Fibroblast of villous mesenchyme (primary cell): ENCODE measurements at regions not wholly inside any gene's neighbourhood (a gene's known extent, or its start where the extent isn't known, plus 50 kb on each side); places are given as distances from the start of the nearest gene placed in this dataset.

ENCODE experiments used
- DNase-seq: peaks from one replicate; pipeline ENCODE4 v3.0.0-alpha.2; 2010; ENCODE audit warnings: low read depth
- H3K4me3 ChIP-seq: 2 replicates; pipeline ENCODE4 v1.5.1; 2011; ENCODE audit warnings: low read depth, mild to moderate bottlenecking, low read length
- TF ChIP-seq, protein P1 (sequence below): IDR thresholded peaks from 2 replicates; pipeline ENCODE4 v1.5.1; 2012; ENCODE audit warnings: low read depth, mild to moderate bottlenecking, low read length; ENCODE audit not compliant: insufficient read depth

DNA sequence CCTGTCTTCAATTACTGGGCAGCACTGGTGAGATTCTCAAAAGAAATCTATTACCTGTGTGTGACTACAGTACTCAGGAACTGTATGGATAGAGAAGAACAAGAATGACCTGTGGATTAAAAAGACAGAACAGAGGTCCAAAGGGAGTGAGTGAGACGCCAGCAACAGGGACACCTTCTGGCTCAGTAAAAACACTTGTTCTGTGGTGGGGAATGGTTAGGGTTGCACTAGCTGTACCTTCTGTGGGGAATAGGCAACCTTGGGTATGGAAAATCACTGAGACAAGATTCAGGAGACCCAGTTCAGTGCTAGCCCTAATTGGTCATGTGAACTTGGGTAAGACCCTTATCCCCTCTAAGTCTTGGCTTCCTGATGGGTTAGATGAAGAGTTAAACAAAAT lies 986.0 kb downstream of the TSN start:
- DNase-seq, result no peak
- no peak overlapping the region for H3K4me3 ChIP-seq
- TF ChIP-seq, protein P1, sequence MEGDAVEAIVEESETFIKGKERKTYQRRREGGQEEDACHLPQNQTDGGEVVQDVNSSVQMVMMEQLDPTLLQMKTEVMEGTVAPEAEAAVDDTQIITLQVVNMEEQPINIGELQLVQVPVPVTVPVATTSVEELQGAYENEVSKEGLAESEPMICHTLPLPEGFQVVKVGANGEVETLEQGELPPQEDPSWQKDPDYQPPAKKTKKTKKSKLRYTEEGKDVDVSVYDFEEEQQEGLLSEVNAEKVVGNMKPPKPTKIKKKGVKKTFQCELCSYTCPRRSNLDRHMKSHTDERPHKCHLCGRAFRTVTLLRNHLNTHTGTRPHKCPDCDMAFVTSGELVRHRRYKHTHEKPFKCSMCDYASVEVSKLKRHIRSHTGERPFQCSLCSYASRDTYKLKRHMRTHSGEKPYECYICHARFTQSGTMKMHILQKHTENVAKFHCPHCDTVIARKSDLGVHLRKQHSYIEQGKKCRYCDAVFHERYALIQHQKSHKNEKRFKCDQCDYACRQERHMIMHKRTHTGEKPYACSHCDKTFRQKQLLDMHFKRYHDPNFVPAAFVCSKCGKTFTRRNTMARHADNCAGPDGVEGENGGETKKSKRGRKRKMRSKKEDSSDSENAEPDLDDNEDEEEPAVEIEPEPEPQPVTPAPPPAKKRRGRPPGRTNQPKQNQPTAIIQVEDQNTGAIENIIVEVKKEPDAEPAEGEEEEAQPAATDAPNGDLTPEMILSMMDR, result no peak

DNA sequence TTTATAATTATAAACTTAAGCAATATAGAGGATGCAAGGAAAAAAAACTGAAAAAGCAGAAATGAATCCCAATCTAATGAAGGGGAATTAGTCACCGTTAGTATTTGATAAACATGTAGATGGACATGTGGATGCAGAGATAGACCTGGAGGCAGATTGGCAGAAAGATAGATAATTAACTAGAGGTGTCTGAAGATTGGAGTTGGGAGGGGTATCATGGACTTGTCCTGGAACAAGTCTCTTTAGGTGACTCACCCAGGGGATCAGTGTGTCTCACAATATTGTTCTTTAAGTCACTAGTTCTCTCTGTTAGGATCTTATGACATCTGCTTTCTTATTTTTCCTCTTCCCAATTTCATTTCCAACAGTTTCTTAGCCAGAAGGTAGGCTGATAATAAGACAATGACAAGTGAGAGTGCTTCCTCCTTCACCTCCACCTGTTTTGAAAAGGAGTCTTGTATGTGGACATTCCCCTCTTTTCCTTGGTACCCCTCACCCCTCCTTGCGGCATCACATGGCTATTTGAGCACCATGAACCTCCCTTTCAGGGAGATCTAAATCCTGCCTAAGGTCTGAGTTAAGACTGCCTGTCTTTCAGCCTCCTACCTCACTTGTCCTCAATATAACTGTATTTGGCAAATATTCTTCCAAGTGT lies 987.7 kb downstream of the TSN start:
- TF ChIP-seq, protein P1, result no peak
- H3K4me3 ChIP-seq, result no peak overlapping the region
- DNase-seq, result no peak

DNA sequence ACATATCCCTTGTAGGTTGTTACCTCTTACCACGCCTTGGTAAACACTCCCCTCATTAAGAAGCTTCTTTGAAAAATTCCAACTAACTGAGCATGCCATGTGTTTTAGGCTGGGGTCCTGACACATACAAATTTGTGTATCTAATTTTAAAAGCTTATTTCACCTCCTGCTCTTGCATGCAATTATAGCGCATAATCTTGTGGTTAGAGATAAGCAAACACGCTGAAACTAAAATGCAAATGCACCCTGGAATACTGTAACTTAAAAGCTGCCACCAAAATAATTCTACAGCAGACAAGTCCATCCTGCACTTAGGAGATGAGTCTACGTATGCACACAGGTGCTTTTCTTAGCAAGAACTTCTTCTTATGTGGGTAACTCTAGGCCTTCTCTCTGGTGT lies 990.2 kb downstream of the TSN start:
- TF ChIP-seq, protein P1, result no peak
- DNase-seq, result no peak
- H3K4me3 ChIP-seq, result no peak overlapping the region

DNA sequence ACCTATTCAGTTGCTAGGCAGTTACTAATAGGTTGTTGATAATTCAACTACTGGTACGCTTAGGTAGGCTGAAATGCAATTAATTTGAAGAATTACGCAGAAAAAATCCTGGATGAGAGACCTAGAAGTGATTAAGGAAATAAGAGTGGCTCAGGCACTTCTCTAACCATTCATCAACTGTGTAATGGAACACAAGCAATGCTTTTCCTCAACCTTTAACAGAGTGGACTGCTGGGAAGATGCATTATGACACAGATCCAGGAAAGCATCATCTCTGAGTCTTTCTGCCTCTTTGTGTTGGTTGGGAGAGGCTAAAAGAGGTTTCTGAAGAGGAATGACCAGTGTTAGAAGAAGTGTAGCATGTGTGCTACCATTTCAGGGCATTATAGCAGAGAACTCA lies 992.2 kb downstream of the TSN start:
- DNase-seq, result no peak
- TF ChIP-seq, protein P1, result no peak
- no peak overlapping the region for H3K4me3 ChIP-seq

DNA sequence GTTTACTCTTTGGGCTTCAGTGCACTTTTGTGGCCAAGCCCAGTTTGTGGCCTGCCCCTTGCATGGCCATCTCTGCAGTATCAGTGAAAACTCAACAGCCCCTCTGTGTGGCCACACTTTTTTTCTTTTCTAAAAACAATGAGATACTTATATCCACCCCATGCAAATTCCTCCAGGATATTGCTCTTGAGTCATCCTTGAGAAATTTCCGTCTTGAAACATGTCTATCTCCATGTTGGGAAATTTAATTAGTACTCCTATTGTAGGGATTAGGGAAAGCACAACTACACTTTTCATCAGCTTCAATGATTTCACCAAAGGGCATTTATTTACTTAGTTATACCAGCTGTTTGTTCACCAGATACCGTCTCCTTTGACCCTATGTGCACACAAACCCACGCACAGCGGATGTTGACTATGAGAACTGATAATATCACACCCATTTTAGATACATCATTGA lies 993.1 kb downstream of the TSN start:
- TF ChIP-seq, protein P1, result no peak
- no peak overlapping the region for H3K4me3 ChIP-seq
- peak; percentile 88 for DNase-seq

DNA sequence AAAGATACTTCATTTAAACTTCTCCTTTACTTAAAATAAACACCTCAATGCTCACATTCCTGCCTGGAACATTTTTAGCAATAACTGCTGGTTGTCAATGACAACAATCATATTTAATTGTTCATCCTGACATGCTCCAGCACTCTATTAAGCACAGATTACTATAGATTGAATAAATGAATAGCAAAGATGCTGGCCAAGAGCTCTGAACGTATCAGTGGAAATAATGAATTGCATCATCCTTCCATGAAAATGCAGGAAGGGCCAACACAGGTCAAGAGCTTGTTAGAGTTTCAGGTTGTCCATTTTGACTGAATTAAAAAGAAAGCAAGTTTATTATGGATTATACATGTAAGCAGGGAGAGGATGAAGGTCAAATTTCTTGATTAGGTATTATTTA lies 994.0 kb downstream of the TSN start:
- TF ChIP-seq, protein P1, result no peak
- DNase-seq, result peak; percentile 13
- no peak overlapping the region for H3K4me3 ChIP-seq

DNA sequence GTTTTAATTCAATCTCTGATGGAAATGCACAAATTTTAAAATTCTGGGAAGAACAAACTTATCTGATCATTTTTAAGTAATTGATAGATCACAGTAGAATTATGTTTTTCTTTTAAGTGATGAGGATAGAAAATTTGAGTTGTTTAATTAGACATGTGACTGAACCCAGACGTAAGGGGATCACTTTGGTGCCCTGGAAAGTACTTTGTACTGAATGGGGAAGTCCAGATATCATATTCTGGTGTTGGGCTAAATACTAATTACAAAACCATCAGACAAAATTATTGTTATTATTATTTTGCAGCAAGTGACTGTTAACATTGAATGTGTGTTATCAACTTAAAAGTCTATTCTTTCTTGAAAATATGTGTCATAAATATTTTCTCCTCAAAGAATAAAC lies 994.6 kb downstream of the TSN start:
- no peak overlapping the region for H3K4me3 ChIP-seq
- TF ChIP-seq, protein P1, result no peak
- no peak for DNase-seq
